Neural cell (in vitro differentiated cells): ENCODE measurements at regions not wholly inside any gene's neighbourhood (a gene's known extent, or its start where the extent isn't known, plus 50 kb on each side); places are given as distances from the start of the nearest gene placed in this dataset.

Experiments
- H2AFZ ChIP-seq: fragments of 200-600, 300-800 bp; sonication (generic), shearing (Covaris generic); 2 replicates; pipeline ENCODE4 v1.6.0; 2014; ENCODE audit warnings: low read depth, mild to moderate bottlenecking, antibody characterized with exemption, low read length, moderate library complexity
- H3F3A ChIP-seq: fragments of 200-600 bp; shearing (Covaris generic); 2 replicates; pipeline ENCODE4 v1.6.1; 2016; ENCODE audit warnings: mild to moderate bottlenecking, moderate library complexity, mixed read lengths, antibody characterized with exemption, low read length; ENCODE audit not compliant: insufficient read depth, poor library complexity, severe bottlenecking
- H3K27ac ChIP-seq: fragments of 200-600, 300-800 bp; sonication (generic), shearing (Covaris generic); 2 replicates; pipeline ENCODE4 v1.5.1; 2014; ENCODE audit warnings: mild to moderate bottlenecking, low read length, moderate library complexity
- H3K27me3 ChIP-seq: fragments of 300-800, 200-600 bp; sonication (generic), shearing (Covaris generic); 2 replicates; pipeline ENCODE4 v1.6.0; 2014; ENCODE audit warnings: mild to moderate bottlenecking, low read depth, low read length, moderate library complexity; ENCODE audit not compliant: insufficient read depth
- H3K36me3 ChIP-seq: fragments of 300-800, 200-600 bp; sonication (generic), shearing (Covaris generic); 2 replicates; pipeline ENCODE4 v1.5.1; 2014; ENCODE audit warnings: mild to moderate bottlenecking, antibody characterized with exemption, low read length, moderate library complexity; ENCODE audit not compliant: insufficient read depth
- H3K4me2 ChIP-seq: fragments of 300-800, 200-600 bp; sonication (generic), shearing (Covaris generic); 2 replicates; pipeline ENCODE4 v1.6.0; 2014; ENCODE audit warnings: mild to moderate bottlenecking, low read length
- H3K4me3 ChIP-seq: fragments of 300-800, 200-600 bp; sonication (generic), shearing (Covaris generic); 2 replicates; pipeline ENCODE4 v1.5.1; 2014; ENCODE audit warnings: mild to moderate bottlenecking, low read length, moderate library complexity
- H3K79me2 ChIP-seq: fragments of 200-600 bp; shearing (Covaris generic); replicated peaks from 2 replicates; pipeline ENCODE4 v1.6.0; 2014; ENCODE audit warnings: mild to moderate bottlenecking, low read length, moderate library complexity; ENCODE audit not compliant: insufficient read depth
- H3K9ac ChIP-seq: fragments of 300-800, 200-600 bp; sonication (generic), shearing (Covaris generic); 2 replicates; pipeline ENCODE4 v1.6.1; 2016; ENCODE audit warnings: mild to moderate bottlenecking, low read length, mixed read lengths
- H3K9me2 ChIP-seq: fragments of 200-600 bp; shearing (Covaris generic); 2 replicates; pipeline ENCODE4 v1.6.1; 2016; ENCODE audit warnings: mild to moderate bottlenecking, low read length, mixed read lengths; ENCODE audit not compliant: insufficient read depth
- H3K9me3 ChIP-seq: fragments of 200-600, 300-800 bp; sonication (generic), shearing (Covaris generic); 2 replicates; pipeline ENCODE4 v1.6.1; 2016; ENCODE audit warnings: mild to moderate bottlenecking, mixed run types, low read length, moderate library complexity, mixed read lengths
- H4K20me1 ChIP-seq: fragments of 200-600 bp; shearing (Covaris generic); 2 replicates; pipeline ENCODE4 v1.6.1; 2016; ENCODE audit warnings: mild to moderate bottlenecking, mixed run types; ENCODE audit not compliant: insufficient read depth
- CTCF ChIP-seq: fragments of 450-650 bp; IDR thresholded peaks from 2 replicates; pipeline ENCODE4 v1.5.1; 2014; ENCODE audit warnings: antibody characterized with exemption, mild to moderate bottlenecking, moderate library complexity; ENCODE audit not compliant: poor library complexity, severe bottlenecking
- EP300 ChIP-seq: fragments of 450-650 bp; conservative IDR thresholded peaks from 2 replicates; pipeline ENCODE4 v1.6.1; 2014; ENCODE audit warnings: antibody characterized with exemption, mild to moderate bottlenecking, moderate library complexity; ENCODE audit not compliant: poor library complexity, severe bottlenecking
- EZH2 ChIP-seq: fragments of 200-600, 300-800 bp; shearing (Covaris generic), sonication (generic); IDR thresholded peaks from 2 replicates; pipeline ENCODE4 v1.6.1; 2014; ENCODE audit warnings: antibody characterized with exemption, low read length, borderline replicate concordance, mild to moderate bottlenecking; ENCODE audit not compliant: insufficient read depth, poor library complexity, severe bottlenecking
- MXI1 ChIP-seq: fragments of 450-650 bp; conservative IDR thresholded peaks from 2 replicates; pipeline ENCODE4 v1.6.1; 2014; ENCODE audit warnings: antibody characterized with exemption, mild to moderate bottlenecking; ENCODE audit not compliant: poor library complexity, severe bottlenecking
- POLR2AphosphoS5 ChIP-seq: IDR thresholded peaks from 2 replicates; pipeline ENCODE4 v1.6.1; 2012
- RAD21 ChIP-seq: fragments of 450-650 bp; conservative IDR thresholded peaks from 2 replicates; pipeline ENCODE4 v1.6.1; 2014; ENCODE audit warnings: antibody characterized with exemption, mild to moderate bottlenecking, moderate library complexity
- REST ChIP-seq: IDR thresholded peaks from 2 replicates; pipeline ENCODE4 v1.6.1; 2012; ENCODE audit warnings: borderline replicate concordance
- SMC3 ChIP-seq: fragments of 450-650 bp; conservative IDR thresholded peaks from 2 replicates; pipeline ENCODE4 v1.6.1; 2014; ENCODE audit warnings: antibody characterized with exemption, mild to moderate bottlenecking, moderate library complexity; ENCODE audit not compliant: poor library complexity
- TAF1 ChIP-seq: IDR thresholded peaks from 2 replicates; pipeline ENCODE4 v1.6.1; 2012; ENCODE audit warnings: low read depth

- H3K79me2 ChIP-seq, result no peaks in the 10 kb centered on the region
Observed at GRCh38 chr21:32884062-32884461, 112.5 kb upstream of the PAXBP1 start.

GRCh38 chr21:32886339-32886738, 114.8 kb upstream of the PAXBP1 start:
- no peak overlapping the region for H2AFZ ChIP-seq
- H3K9me2 ChIP-seq, result no peaks in the 10 kb centered on the region
- H3K4me2 ChIP-seq, result no peak overlapping the region
- no peaks in the 10 kb centered on the region for H3K36me3 ChIP-seq
- H3K9ac ChIP-seq, result no peak overlapping the region
- H3K27me3 ChIP-seq, result no peaks in the 10 kb centered on the region
- no peaks in the 10 kb centered on the region for H3K79me2 ChIP-seq
- H3K27ac ChIP-seq, result no peak overlapping the region
- H3K9me3 ChIP-seq, result no peaks in the 10 kb centered on the region
- H4K20me1 ChIP-seq, result no peaks in the 10 kb centered on the region
- no peaks in the 10 kb centered on the region for H3F3A ChIP-seq
- H3K4me3 ChIP-seq, result no peak overlapping the region
- TF ChIP-seq TAF1 (no peak), EZH2 (no peak), POLR2AphosphoS5 (no peak), RAD21 (no peak), MXI1 (no peak), CTCF (no peak), REST (no peak)

More at GRCh38 chr21:32884062-32884461, 112.5 kb upstream of the PAXBP1 start:
- no peak overlapping the region for H3K9ac ChIP-seq
- no peaks in the 10 kb centered on the region for H3K9me2 ChIP-seq
- no peaks in the 10 kb centered on the region for H3K27me3 ChIP-seq
- H4K20me1 ChIP-seq, result no peaks in the 10 kb centered on the region
- H3K27ac ChIP-seq, result no peak overlapping the region
- H3K36me3 ChIP-seq, result no peaks in the 10 kb centered on the region
- no peak for TF ChIP-seq REST
- TF ChIP-seq RAD21, result no peak
- TF ChIP-seq SMC3, result no peak
- TF ChIP-seq EP300, result no peak
- no peak for TF ChIP-seq POLR2AphosphoS5
- no peak for TF ChIP-seq TAF1
- TF ChIP-seq CTCF, result no peak
- TF ChIP-seq EZH2, result no peak
- no peak for TF ChIP-seq MXI1
- no peaks in the 10 kb centered on the region for H3K9me3 ChIP-seq
- no peak overlapping the region for H2AFZ ChIP-seq
- no peaks in the 10 kb centered on the region for H3F3A ChIP-seq
- no peak overlapping the region for H3K4me3 ChIP-seq
- H3K4me2 ChIP-seq, result no peak overlapping the region
